WTC11 (cell line): ENCODE measurements at regions not wholly inside any gene's neighbourhood (a gene's known extent, or its start where the extent isn't known, plus 50 kb on each side); places are given as distances from the start of the nearest gene placed in this dataset.

Experiments
- ATAC-seq: fragments of 200-7000 bp; cut with Tn5 transposase; 2 replicates; pipeline ENCODE4 v1.10.0; 2021; ENCODE audit warnings: mild to moderate bottlenecking, moderate library complexity
- CTCF ChIA-PET: fragments of 300-600 bp; sonication (Branson Sonifier 250); formaldehyde crosslinking; loops from one replicate; lab custom pipeline; 2021; ENCODE audit warnings: antibody characterized with exemption; lab: Charles Lee
- POLR2A ChIA-PET: fragments of 350-600 bp; sonication (Branson Sonifier 250); formaldehyde crosslinking; loops from one replicate; lab custom pipeline; 2021; ENCODE audit warnings: antibody characterized with exemption; lab: Charles Lee
- DNase-seq: peaks from one replicate; pipeline ENCODE4 v3.0.0; 2021; ENCODE audit warnings: low spot score
- H3K27ac Mint-ChIP-seq: 2 replicates; pipeline ENCODE4 v1.8.0; 2021; ENCODE audit warnings: mixed read lengths
- H3K27me3 Mint-ChIP-seq: 2 replicates; pipeline ENCODE4 v1.8.0; 2021; ENCODE audit warnings: low read depth, mild to moderate bottlenecking, moderate library complexity, mixed read lengths
- H3K36me3 Mint-ChIP-seq: 2 replicates; pipeline ENCODE4 v1.8.0; 2021; ENCODE audit warnings: mixed read lengths
- H3K4me1 Mint-ChIP-seq: 2 replicates; pipeline ENCODE4 v1.8.0; 2022; ENCODE audit warnings: mixed read lengths
- H3K4me3 Mint-ChIP-seq: 2 replicates; pipeline ENCODE4 v1.8.0; 2021; ENCODE audit warnings: mild to moderate bottlenecking, moderate library complexity, mixed read lengths
- H3K9me3 Mint-ChIP-seq: 2 replicates; pipeline ENCODE4 v1.8.0; 2021; ENCODE audit warnings: mixed read lengths
- CBFB ChIP-seq: sonication (generic); formaldehyde crosslinking; IDR thresholded peaks from 2 replicates; pipeline ENCODE4 v1.8.1; 2022; ENCODE audit warnings: mild to moderate bottlenecking, low read depth, missing genetic modification reagents
- CREM ChIP-seq: sonication (generic); formaldehyde crosslinking; IDR thresholded peaks from 2 replicates; pipeline ENCODE4 v1.8.1; 2022; ENCODE audit warnings: mild to moderate bottlenecking, missing genetic modification reagents, moderate library complexity
- FOXK1 ChIP-seq: sonication (generic); formaldehyde crosslinking; IDR thresholded peaks from 2 replicates; pipeline ENCODE4 v1.8.0; 2022; ENCODE audit warnings: mild to moderate bottlenecking, moderate library complexity, missing genetic modification reagents
- IRF2 ChIP-seq: sonication (generic); formaldehyde crosslinking; IDR thresholded peaks from 2 replicates; pipeline ENCODE4 v1.8.0; 2022; ENCODE audit warnings: low read depth, missing genetic modification reagents, borderline replicate concordance
- KAT7 ChIP-seq: sonication (generic); formaldehyde crosslinking; IDR thresholded peaks from 2 replicates; pipeline ENCODE4 v1.8.1; 2023; ENCODE audit warnings: missing genetic modification reagents, mild to moderate bottlenecking, borderline replicate concordance
- MYBL2 ChIP-seq: sonication (generic); formaldehyde crosslinking; IDR thresholded peaks from 2 replicates; pipeline ENCODE4 v1.8.1; 2023; ENCODE audit warnings: mild to moderate bottlenecking, moderate library complexity, missing genetic modification reagents
- PRRX2 ChIP-seq: fragments of 250-450 bp; sonication (Bioruptor Pico); IDR thresholded peaks from 2 replicates; pipeline ENCODE4 v1.8.0; 2021; ENCODE audit warnings: mild to moderate bottlenecking
- TP53 ChIP-seq: sonication (generic); formaldehyde crosslinking; IDR thresholded peaks from 2 replicates; pipeline ENCODE4 v1.8.1; 2023; ENCODE audit warnings: mild to moderate bottlenecking, missing genetic modification reagents
- ZNF138 ChIP-seq: sonication (generic); formaldehyde crosslinking; conservative IDR thresholded peaks from 2 replicates; pipeline ENCODE4 v1.8.1; 2022; ENCODE audit warnings: mild to moderate bottlenecking, moderate library complexity, missing genetic modification reagents
- ZNF263 ChIP-seq: sonication (generic); formaldehyde crosslinking; IDR thresholded peaks from 2 replicates; pipeline ENCODE4 v1.8.1; 2022; ENCODE audit warnings: low read depth, mild to moderate bottlenecking, moderate library complexity, missing genetic modification reagents
- ZNF423 ChIP-seq: fragments of 250-450 bp; sonication (Bioruptor Pico); IDR thresholded peaks from 2 replicates; pipeline ENCODE4 v2.1.2; 2022; ENCODE audit warnings: mild to moderate bottlenecking, moderate library complexity
- TF ChIP-seq, protein P1 (sequence below): sonication (generic); formaldehyde crosslinking; IDR thresholded peaks from 2 replicates; pipeline ENCODE4 v1.8.1; 2022; ENCODE audit warnings: mild to moderate bottlenecking, missing genetic modification reagents, moderate library complexity, borderline replicate concordance
- TF ChIP-seq, protein P2 (sequence below): sonication (generic); formaldehyde crosslinking; IDR thresholded peaks from 2 replicates; pipeline ENCODE4 v1.8.1; 2023; ENCODE audit warnings: mild to moderate bottlenecking, missing genetic modification reagents
- TF ChIP-seq, protein P3 (sequence below): sonication (generic); formaldehyde crosslinking; IDR thresholded peaks from 2 replicates; pipeline ENCODE4 v1.8.1; 2023; ENCODE audit warnings: mild to moderate bottlenecking, missing genetic modification reagents
- TF ChIP-seq, protein P4 (sequence below): sonication (generic); formaldehyde crosslinking; IDR thresholded peaks from 2 replicates; pipeline ENCODE4 v1.8.0; 2022; ENCODE audit warnings: mild to moderate bottlenecking, missing genetic modification reagents
- TF ChIP-seq, protein P5 (sequence below): fragments of 250-450 bp; sonication (Bioruptor Pico); IDR thresholded peaks from 2 replicates; pipeline ENCODE4 v1.8.0; 2021; ENCODE audit warnings: mild to moderate bottlenecking
- TF ChIP-seq, protein P6 (sequence below): fragments of 250-450 bp; sonication (Bioruptor Pico); IDR thresholded peaks from 2 replicates; pipeline ENCODE4 v2.1.2; 2022; ENCODE audit warnings: mild to moderate bottlenecking, moderate library complexity
- TF ChIP-seq, protein P7 (sequence below): sonication (generic); formaldehyde crosslinking; IDR thresholded peaks from 2 replicates; pipeline ENCODE4 v1.8.0; 2023; ENCODE audit warnings: missing genetic modification reagents, mild to moderate bottlenecking, borderline replicate concordance

DNA sequence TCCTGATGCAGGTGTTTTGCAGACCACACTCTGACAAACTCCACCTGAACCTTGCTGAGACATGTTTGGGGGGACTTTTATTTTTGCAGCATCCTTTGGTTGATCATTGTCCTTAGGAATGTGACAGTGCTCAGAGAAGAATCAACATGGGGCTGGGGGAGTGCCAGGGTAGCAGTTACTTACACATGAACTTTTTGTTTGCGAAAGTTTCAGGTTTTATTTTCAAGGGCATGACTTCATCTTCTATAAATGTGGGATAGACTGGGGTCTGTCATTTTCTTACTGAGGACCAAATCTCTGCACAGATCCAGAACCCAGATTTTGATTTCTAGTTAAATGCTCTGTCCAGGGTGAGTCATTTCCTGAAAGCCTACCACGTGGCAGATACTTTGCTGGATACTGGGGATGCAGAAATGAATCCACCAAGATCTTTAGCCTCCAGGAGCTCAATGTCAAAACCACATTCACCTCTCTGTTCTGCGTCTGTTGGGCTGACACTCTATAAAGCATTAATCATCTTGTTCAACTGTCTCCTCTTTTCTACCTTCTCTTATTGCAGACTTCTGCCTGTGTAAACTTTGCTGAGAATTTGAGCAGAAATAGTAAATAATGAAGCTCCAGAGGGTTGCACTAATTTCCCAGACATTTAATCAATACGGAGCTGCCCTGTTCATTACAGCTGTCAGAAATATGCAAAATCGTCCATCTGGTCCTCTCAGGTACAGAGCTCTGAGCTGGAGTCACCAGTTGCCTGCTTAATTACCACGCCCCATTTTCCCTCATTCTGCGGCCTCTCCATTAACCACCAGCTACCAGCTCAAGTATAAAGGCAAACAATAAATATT is 387.9 kb downstream of the MIAT start:
- Mint-ChIP-seq H3K27me3 (no peaks in the 10 kb centered on the region), H3K4me3 (no peak overlapping the region), H3K4me1 (peaks cover 31% of the 10 kb centered on the region), H3K27ac (no peak overlapping the region), H3K9me3 (peaks cover 12% of the 10 kb centered on the region), H3K36me3 (peaks cover 8% of the 10 kb centered on the region; the same call in 1 of the 2 replicates)
- ATAC-seq: no peak
- ChIA-PET CTCF (interaction anchor here (0.6 to 1.2 kb wide), 2 partner anchors 13 to 131 kb away, joined by 3 to 4 read pairs; no protein-coding TSS in a partner anchor), POLR2A (interaction anchor here (0.5 kb wide), 1 partner anchor 293 kb away, joined by 3 read pairs; no protein-coding TSS in a partner anchor)
- no peak for TF ChIP-seq TP53
- TF ChIP-seq, protein P1, sequence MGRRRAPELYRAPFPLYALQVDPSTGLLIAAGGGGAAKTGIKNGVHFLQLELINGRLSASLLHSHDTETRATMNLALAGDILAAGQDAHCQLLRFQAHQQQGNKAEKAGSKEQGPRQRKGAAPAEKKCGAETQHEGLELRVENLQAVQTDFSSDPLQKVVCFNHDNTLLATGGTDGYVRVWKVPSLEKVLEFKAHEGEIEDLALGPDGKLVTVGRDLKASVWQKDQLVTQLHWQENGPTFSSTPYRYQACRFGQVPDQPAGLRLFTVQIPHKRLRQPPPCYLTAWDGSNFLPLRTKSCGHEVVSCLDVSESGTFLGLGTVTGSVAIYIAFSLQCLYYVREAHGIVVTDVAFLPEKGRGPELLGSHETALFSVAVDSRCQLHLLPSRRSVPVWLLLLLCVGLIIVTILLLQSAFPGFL (CRISPR knock-in tag): no peak
- no peak for TF ChIP-seq PRRX2 (CRISPR knock-in tag)
- no peak for DNase-seq

DNA sequence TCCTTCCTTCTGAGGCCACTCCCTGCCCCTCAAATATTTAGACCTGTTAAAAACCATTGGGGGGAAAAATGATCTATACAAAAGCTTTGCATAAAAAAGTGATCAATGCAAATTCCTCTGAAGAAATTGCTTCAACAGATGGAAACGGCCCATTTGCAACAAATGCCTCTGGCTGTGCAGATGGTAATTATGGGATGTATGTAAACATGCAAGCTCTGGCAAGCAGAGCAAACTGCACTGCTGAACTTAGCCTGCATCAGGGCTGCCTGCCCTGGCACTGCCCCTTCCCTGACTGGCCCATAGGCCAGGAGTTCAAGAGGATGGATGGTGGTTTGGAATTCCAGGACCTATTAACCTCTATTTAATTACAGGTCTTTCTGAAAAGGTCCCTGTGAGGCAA is 388.7 kb downstream of the MIAT start:
- CTCF ChIA-PET: interaction anchor here (0.6 kb wide), 1 partner anchor 131 kb away, joined by 3 read pairs; no protein-coding TSS in a partner anchor
- H3K36me3 Mint-ChIP-seq: peaks cover 8% of the 10 kb centered on the region; the same call in 1 of the 2 replicates
- POLR2A ChIA-PET: no interaction called here
- no peak overlapping the region for H3K27ac Mint-ChIP-seq
- H3K4me1 Mint-ChIP-seq: peaks cover 31% of the 10 kb centered on the region
- TF ChIP-seq, protein P2, sequence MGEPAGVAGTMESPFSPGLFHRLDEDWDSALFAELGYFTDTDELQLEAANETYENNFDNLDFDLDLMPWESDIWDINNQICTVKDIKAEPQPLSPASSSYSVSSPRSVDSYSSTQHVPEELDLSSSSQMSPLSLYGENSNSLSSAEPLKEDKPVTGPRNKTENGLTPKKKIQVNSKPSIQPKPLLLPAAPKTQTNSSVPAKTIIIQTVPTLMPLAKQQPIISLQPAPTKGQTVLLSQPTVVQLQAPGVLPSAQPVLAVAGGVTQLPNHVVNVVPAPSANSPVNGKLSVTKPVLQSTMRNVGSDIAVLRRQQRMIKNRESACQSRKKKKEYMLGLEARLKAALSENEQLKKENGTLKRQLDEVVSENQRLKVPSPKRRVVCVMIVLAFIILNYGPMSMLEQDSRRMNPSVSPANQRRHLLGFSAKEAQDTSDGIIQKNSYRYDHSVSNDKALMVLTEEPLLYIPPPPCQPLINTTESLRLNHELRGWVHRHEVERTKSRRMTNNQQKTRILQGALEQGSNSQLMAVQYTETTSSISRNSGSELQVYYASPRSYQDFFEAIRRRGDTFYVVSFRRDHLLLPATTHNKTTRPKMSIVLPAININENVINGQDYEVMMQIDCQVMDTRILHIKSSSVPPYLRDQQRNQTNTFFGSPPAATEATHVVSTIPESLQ (CRISPR knock-in tag): no peak
- no peak for TF ChIP-seq IRF2
- no peak for TF ChIP-seq KAT7
- TF ChIP-seq, protein P3, sequence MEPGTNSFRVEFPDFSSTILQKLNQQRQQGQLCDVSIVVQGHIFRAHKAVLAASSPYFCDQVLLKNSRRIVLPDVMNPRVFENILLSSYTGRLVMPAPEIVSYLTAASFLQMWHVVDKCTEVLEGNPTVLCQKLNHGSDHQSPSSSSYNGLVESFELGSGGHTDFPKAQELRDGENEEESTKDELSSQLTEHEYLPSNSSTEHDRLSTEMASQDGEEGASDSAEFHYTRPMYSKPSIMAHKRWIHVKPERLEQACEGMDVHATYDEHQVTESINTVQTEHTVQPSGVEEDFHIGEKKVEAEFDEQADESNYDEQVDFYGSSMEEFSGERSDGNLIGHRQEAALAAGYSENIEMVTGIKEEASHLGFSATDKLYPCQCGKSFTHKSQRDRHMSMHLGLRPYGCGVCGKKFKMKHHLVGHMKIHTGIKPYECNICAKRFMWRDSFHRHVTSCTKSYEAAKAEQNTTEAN (CRISPR knock-in tag): no peak
- TF ChIP-seq, protein P4, sequence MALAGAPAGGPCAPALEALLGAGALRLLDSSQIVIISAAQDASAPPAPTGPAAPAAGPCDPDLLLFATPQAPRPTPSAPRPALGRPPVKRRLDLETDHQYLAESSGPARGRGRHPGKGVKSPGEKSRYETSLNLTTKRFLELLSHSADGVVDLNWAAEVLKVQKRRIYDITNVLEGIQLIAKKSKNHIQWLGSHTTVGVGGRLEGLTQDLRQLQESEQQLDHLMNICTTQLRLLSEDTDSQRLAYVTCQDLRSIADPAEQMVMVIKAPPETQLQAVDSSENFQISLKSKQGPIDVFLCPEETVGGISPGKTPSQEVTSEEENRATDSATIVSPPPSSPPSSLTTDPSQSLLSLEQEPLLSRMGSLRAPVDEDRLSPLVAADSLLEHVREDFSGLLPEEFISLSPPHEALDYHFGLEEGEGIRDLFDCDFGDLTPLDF (CRISPR knock-in tag): no peak
- no peak for TF ChIP-seq TP53
- TF ChIP-seq FOXK1: no peak
- no peak for TF ChIP-seq CREM
- TF ChIP-seq MYBL2 (CRISPR knock-in tag): no peak
- no peaks in the 10 kb centered on the region for H3K27me3 Mint-ChIP-seq
- DNase-seq: no peak
- ATAC-seq: no peak
- no peak overlapping the region for H3K4me3 Mint-ChIP-seq
- H3K9me3 Mint-ChIP-seq: peaks cover 12% of the 10 kb centered on the region

DNA sequence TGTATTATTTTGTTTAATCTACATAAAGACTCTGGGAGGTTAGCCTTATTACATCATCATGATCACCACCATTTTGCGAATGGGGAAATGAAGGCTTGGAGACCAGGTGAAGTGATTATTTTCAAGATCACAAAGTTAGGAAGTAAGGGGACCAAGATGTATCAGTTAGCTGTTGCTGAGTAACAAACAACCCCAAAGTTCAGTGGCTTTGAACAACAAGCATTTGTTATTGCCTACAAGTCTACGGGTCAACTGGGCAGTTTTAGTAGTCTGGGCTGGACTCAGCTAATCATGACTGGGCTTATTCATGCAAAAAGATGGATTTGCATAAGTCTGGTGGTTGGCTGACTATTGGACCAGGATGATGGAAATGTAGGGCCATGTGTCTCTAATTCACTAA is 389.2 kb downstream of the MIAT start:
- Mint-ChIP-seq H3K27me3 (no peaks in the 10 kb centered on the region), H3K36me3 (peaks cover 8% of the 10 kb centered on the region; the same call in 1 of the 2 replicates), H3K27ac (no peak overlapping the region), H3K4me1 (peaks cover 30% of the 10 kb centered on the region), H3K9me3 (peaks cover 12% of the 10 kb centered on the region), H3K4me3 (no peak overlapping the region)
- CTCF ChIA-PET: no interaction called here
- POLR2A ChIA-PET: no interaction called here
- DNase-seq (no peak), ATAC-seq (no peak)
- TF ChIP-seq, protein P5, sequence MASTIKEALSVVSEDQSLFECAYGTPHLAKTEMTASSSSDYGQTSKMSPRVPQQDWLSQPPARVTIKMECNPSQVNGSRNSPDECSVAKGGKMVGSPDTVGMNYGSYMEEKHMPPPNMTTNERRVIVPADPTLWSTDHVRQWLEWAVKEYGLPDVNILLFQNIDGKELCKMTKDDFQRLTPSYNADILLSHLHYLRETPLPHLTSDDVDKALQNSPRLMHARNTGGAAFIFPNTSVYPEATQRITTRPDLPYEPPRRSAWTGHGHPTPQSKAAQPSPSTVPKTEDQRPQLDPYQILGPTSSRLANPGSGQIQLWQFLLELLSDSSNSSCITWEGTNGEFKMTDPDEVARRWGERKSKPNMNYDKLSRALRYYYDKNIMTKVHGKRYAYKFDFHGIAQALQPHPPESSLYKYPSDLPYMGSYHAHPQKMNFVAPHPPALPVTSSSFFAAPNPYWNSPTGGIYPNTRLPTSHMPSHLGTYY (CRISPR knock-in tag): no peak
- no peak for TF ChIP-seq CBFB (CRISPR knock-in tag)
- no peak for TF ChIP-seq ZNF423 (CRISPR knock-in tag)
- TF ChIP-seq, protein P6, sequence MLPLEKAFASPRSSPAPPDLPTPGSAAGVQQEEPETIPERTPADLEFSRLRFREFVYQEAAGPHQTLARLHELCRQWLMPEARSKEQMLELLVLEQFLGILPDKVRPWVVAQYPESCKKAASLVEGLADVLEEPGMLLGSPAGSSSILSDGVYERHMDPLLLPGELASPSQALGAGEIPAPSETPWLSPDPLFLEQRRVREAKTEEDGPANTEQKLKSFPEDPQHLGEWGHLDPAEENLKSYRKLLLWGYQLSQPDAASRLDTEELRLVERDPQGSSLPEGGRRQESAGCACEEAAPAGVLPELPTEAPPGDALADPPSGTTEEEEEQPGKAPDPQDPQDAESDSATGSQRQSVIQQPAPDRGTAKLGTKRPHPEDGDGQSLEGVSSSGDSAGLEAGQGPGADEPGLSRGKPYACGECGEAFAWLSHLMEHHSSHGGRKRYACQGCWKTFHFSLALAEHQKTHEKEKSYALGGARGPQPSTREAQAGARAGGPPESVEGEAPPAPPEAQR (CRISPR knock-in tag): no peak
- TF ChIP-seq ZNF138: no peak
- TF ChIP-seq, protein P7, sequence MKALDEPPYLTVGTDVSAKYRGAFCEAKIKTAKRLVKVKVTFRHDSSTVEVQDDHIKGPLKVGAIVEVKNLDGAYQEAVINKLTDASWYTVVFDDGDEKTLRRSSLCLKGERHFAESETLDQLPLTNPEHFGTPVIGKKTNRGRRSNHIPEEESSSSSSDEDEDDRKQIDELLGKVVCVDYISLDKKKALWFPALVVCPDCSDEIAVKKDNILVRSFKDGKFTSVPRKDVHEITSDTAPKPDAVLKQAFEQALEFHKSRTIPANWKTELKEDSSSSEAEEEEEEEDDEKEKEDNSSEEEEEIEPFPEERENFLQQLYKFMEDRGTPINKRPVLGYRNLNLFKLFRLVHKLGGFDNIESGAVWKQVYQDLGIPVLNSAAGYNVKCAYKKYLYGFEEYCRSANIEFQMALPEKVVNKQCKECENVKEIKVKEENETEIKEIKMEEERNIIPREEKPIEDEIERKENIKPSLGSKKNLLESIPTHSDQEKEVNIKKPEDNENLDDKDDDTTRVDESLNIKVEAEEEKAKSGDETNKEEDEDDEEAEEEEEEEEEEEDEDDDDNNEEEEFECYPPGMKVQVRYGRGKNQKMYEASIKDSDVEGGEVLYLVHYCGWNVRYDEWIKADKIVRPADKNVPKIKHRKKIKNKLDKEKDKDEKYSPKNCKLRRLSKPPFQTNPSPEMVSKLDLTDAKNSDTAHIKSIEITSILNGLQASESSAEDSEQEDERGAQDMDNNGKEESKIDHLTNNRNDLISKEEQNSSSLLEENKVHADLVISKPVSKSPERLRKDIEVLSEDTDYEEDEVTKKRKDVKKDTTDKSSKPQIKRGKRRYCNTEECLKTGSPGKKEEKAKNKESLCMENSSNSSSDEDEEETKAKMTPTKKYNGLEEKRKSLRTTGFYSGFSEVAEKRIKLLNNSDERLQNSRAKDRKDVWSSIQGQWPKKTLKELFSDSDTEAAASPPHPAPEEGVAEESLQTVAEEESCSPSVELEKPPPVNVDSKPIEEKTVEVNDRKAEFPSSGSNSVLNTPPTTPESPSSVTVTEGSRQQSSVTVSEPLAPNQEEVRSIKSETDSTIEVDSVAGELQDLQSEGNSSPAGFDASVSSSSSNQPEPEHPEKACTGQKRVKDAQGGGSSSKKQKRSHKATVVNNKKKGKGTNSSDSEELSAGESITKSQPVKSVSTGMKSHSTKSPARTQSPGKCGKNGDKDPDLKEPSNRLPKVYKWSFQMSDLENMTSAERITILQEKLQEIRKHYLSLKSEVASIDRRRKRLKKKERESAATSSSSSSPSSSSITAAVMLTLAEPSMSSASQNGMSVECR: no peak
- no peak for TF ChIP-seq ZNF263 (CRISPR knock-in tag)
